Liver (tissue), 8 donors: ENCODE measurements at regions not wholly inside any gene's neighbourhood (a gene's known extent, or its start where the extent isn't known, plus 50 kb on each side); places are given as distances from the start of the nearest gene placed in this dataset.

ENCODE experiments used
- DNase-seq: peaks from one replicate; pipeline ENCODE4 v3.0.0-alpha.2; 2017; ENCODE audit warnings: low spot score
- H3K27ac ChIP-seq, 2 donors: one replicate each; pipeline ENCODE4 v1.7.0; 2013; ENCODE audit warnings: inconsistent platforms in 2 of 2, low read length in 2 of 2, control low read depth in 1 of 2, low read depth in 1 of 2, mild to moderate bottlenecking in 1 of 2
- H3K27me3 ChIP-seq, 4 donors: one replicate each; pipeline versions ENCODE4 v1.6.1 to v1.7.0; 2013; ENCODE audit warnings: low read length in 3 of 4, inconsistent platforms in 1 of 4, mild to moderate bottlenecking in 1 of 4, moderate library complexity in 1 of 4; ENCODE audit not compliant: control insufficient read depth in 4 of 4, insufficient read depth in 4 of 4
- H3K36me3 ChIP-seq, 4 donors: one replicate each; pipeline versions ENCODE4 v1.6.1 to v1.7.0; 2013; ENCODE audit warnings: low read length in 3 of 4, mild to moderate bottlenecking in 3 of 4, low read depth in 1 of 4, moderate library complexity in 1 of 4; ENCODE audit not compliant: control insufficient read depth in 4 of 4, insufficient read depth in 3 of 4
- H3K4me1 ChIP-seq, 4 donors: one replicate each; pipeline versions ENCODE4 v1.6.1 to v1.7.0; 2013; ENCODE audit warnings: low read length in 3 of 4, mild to moderate bottlenecking in 3 of 4, moderate library complexity in 1 of 4; ENCODE audit not compliant: control insufficient read depth in 4 of 4, insufficient read depth in 4 of 4
- H3K4me3 ChIP-seq, 3 donors: one replicate each; pipeline versions ENCODE4 v1.6.1 to v1.7.0; 2013; ENCODE audit warnings: low read length in 3 of 3, control low read depth in 1 of 3, low read depth in 1 of 3, mild to moderate bottlenecking in 1 of 3
- H3K9ac ChIP-seq, 2 donors: one replicate each; pipeline ENCODE4 v1.7.0; 2013; ENCODE audit warnings: low read length in 2 of 2, mild to moderate bottlenecking in 2 of 2, moderate library complexity in 2 of 2, control low read depth in 1 of 2, low read depth in 1 of 2
- H3K9me3 ChIP-seq, 4 donors: one replicate each; pipeline versions ENCODE4 v1.6.1 to v1.7.0; 2013; ENCODE audit warnings: low read length in 3 of 4; ENCODE audit not compliant: control insufficient read depth in 4 of 4
- EGR1 ChIP-seq, 2 donors: IDR thresholded peaks; 2 replicates each; pipeline ENCODE4 v1.6.1; 2016 to 2018; ENCODE audit warnings: antibody characterized with exemption in 2 of 2, low read depth in 2 of 2
- FOXA1 ChIP-seq: IDR thresholded peaks from 2 replicates; pipeline ENCODE4 v1.6.1; 2016; ENCODE audit warnings: antibody characterized with exemption
- FOXA2 ChIP-seq: IDR thresholded peaks from 2 replicates; pipeline ENCODE4 v1.6.1; 2016; ENCODE audit warnings: antibody characterized with exemption
- GABPA ChIP-seq, 2 donors: IDR thresholded peaks in 1 of 2; conservative IDR thresholded peaks in 1 of 2; 2 replicates each; pipeline ENCODE4 v1.6.1; 2016; ENCODE audit warnings: antibody characterized with exemption in 2 of 2, mild to moderate bottlenecking in 1 of 2, moderate library complexity in 1 of 2
- HNF4A ChIP-seq, 2 donors: conservative IDR thresholded peaks; 2 replicates each; pipeline ENCODE4 v1.6.1; 2016; ENCODE audit warnings: antibody characterized with exemption in 2 of 2, mild to moderate bottlenecking in 2 of 2
- HNF4G ChIP-seq: IDR thresholded peaks from 2 replicates; pipeline ENCODE4 v1.6.1; 2016; ENCODE audit warnings: antibody characterized with exemption
- JUND ChIP-seq, 2 donors: IDR thresholded peaks; 2 replicates each; pipeline ENCODE4 v1.6.1; 2016; ENCODE audit warnings: antibody characterized with exemption in 2 of 2
- NR2F2 ChIP-seq: IDR thresholded peaks from 2 replicates; pipeline ENCODE4 v1.6.1; 2016; ENCODE audit warnings: antibody characterized with exemption
- RAD21 ChIP-seq, 2 donors: IDR thresholded peaks; 2 replicates each; pipeline ENCODE4 v1.6.1; 2016; ENCODE audit warnings: antibody characterized with exemption in 2 of 2, mild to moderate bottlenecking in 2 of 2
- RXRA ChIP-seq, 2 donors: IDR thresholded peaks; 2 replicates each; pipeline ENCODE4 v1.6.1; 2017 to 2018; ENCODE audit warnings: antibody characterized with exemption in 2 of 2, mild to moderate bottlenecking in 1 of 2
- SP1 ChIP-seq: IDR thresholded peaks from 2 replicates; pipeline ENCODE4 v1.6.1; 2018; ENCODE audit warnings: antibody characterized with exemption, mild to moderate bottlenecking
- TAF1 ChIP-seq: conservative IDR thresholded peaks from 2 replicates; pipeline ENCODE4 v1.6.1; 2016; ENCODE audit warnings: antibody characterized with exemption, mild to moderate bottlenecking
- YY1 ChIP-seq: IDR thresholded peaks from 2 replicates; pipeline ENCODE4 v1.6.1; 2016; ENCODE audit warnings: antibody characterized with exemption, mild to moderate bottlenecking
- WGBS: extraction: QIAGEN DNeasy Blood & Tissue Kit; methylation state at CpG from one replicate; pipeline ENCODE4 v1.1.7; 2013; 5-methylcytosine and 5-hydroxymethylcytosine counted together
- TF ChIP-seq, protein P1 (sequence below): IDR thresholded peaks from 2 replicates; pipeline ENCODE4 v1.6.1; 2016; ENCODE audit warnings: antibody characterized with exemption
- TF ChIP-seq, protein P2 (sequence below): IDR thresholded peaks from 2 replicates; pipeline ENCODE4 v1.6.1; 2016; ENCODE audit warnings: antibody characterized with exemption
- TF ChIP-seq, protein P3 (sequence below): IDR thresholded peaks from 2 replicates; pipeline ENCODE4 v1.6.1; 2016; ENCODE audit warnings: antibody characterized with exemption, mild to moderate bottlenecking
- TF ChIP-seq, protein P4 (sequence below): fragments of 150-350 bp; IDR thresholded peaks from 2 replicates; pipeline ENCODE4 v1.5.1; 2017; ENCODE audit warnings: improper control_type of control experiment, low read depth, low read length; ENCODE audit not compliant: missing input control
- TF ChIP-seq, protein P5 (sequence below): IDR thresholded peaks from 2 replicates; pipeline ENCODE4 v1.6.1; 2016; ENCODE audit warnings: antibody characterized with exemption
- donor health status: healthy.
- donor health status: healthy.
- donor health status: healthy.
- donor health status: healthy.
- donor health status: healthy.

DNA sequence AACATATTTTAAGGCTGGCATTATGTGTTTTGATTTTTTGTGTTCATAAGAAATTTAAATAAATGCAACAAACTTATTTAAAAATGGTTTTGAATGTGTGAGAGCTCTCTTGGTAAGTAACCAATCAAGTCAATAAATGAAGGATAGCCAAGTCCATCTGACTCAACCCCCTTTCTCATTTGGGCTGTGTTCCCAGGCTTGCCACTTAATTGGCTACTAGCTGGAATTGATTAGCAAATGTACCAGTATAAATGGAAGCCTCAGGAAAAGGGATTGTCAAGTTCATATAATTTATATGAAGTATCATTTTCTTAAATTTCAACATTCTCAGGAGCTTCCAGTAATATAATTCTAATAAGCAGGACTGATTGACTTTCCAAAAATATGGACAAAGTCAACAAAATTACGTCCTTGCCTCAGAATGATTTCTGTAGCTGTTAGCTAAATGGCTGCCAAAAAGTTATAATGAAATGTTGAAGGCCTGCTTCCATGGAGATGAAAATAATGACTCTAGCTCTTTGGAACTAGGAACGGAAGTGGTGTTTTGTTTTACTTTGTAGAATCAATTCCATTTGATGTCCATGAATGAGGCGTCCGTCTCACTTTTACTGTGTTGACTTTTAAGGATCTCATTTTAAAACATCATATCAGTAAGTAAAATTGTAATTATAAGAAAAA, 614.9 kb downstream of the CDH26 start:
- H3K27ac ChIP-seq = no peak overlapping the region
- H3K36me3 ChIP-seq = no peaks in the 10 kb centered on the region
- DNase-seq = no peak
- peaks cover 0 to 5% (median 0%) of the 10 kb centered on the region in 4 donors for H3K27me3 ChIP-seq
- WGBS = 72% methylated on average over 4 of the region's 4 CpGs
- H3K9me3 ChIP-seq = peaks cover 0 to 3% (median under 1%) of the 10 kb centered on the region in 4 donors
- H3K9ac ChIP-seq = no peak overlapping the region
- no peaks in the 10 kb centered on the region for H3K4me1 ChIP-seq
- H3K4me3 ChIP-seq = no peak overlapping the region
- TF ChIP-seq YY1 = no peak
- TF ChIP-seq SP1 = no peak
- no peak for TF ChIP-seq HNF4G

DNA sequence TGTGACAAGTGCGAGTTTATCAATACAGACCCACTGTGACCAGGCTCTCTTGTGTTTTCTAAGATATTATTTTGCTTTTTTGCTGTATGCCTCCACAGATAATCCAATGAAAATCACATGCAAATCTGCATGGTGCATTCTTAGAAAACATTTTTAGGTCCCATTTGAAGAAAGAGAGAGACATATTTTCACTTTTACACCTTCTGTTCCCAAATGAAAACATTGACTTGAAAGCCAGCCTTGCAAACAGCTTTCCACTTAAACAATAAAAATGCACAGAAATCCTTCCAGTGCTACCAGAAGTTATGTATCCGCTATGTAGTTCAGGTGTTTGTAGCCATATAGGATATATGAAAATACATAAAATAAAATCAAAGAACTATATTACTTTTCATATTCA, 618.0 kb downstream of the CDH26 start:
- H3K4me3 ChIP-seq = no peak overlapping the region
- WGBS = 69% methylated on average over 2 of the region's 2 CpGs
- no peaks in the 10 kb centered on the region for H3K4me1 ChIP-seq
- H3K27me3 ChIP-seq = peaks cover 0 to 5% (median 0%) of the 10 kb centered on the region in 4 donors
- H3K9ac ChIP-seq = no peak overlapping the region
- no peak for TF ChIP-seq SP1
- TF ChIP-seq, protein P1, sequence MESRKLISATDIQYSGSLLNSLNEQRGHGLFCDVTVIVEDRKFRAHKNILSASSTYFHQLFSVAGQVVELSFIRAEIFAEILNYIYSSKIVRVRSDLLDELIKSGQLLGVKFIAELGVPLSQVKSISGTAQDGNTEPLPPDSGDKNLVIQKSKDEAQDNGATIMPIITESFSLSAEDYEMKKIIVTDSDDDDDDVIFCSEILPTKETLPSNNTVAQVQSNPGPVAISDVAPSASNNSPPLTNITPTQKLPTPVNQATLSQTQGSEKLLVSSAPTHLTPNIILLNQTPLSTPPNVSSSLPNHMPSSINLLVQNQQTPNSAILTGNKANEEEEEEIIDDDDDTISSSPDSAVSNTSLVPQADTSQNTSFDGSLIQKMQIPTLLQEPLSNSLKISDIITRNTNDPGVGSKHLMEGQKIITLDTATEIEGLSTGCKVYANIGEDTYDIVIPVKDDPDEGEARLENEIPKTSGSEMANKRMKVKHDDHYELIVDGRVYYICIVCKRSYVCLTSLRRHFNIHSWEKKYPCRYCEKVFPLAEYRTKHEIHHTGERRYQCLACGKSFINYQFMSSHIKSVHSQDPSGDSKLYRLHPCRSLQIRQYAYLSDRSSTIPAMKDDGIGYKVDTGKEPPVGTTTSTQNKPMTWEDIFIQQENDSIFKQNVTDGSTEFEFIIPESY = no peak
- TF ChIP-seq, protein P2, sequence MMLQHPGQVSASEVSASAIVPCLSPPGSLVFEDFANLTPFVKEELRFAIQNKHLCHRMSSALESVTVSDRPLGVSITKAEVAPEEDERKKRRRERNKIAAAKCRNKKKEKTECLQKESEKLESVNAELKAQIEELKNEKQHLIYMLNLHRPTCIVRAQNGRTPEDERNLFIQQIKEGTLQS = no peak
- no peak for TF ChIP-seq TAF1
- no peak for TF ChIP-seq YY1
- TF ChIP-seq FOXA2 = no peak
- H3K9me3 ChIP-seq = no peaks in the 10 kb centered on the region
- no peak for DNase-seq
- H3K36me3 ChIP-seq = no peaks in the 10 kb centered on the region
- H3K27ac ChIP-seq = no peak overlapping the region

DNA sequence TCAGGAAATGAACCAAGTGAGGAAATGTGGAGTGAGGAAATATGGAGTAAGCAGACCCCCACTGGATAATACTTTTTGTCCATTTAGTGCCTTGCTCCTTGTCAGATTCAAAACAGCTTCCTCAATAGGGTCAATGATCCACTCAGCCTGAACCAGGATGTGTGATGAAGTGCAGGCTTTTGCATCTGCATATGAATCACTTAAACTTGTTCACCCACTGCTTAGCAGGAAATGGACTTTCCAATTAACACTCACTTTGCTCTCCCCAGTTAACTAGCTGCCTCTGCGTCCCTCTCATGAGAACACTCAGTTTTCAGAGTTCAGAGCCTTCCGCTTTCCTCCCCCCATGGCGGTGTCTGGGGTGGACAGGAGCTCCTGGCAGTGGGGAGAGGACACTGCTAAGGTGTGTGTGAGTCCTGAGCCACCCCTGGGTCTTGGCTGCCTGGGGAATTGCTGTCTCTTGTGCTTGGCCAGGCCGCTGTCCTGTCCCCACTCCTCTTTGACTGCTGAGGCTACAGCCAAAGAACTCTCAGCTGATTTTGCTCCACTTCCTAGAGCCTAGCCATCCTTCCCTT, 621.8 kb downstream of the CDH26 start:
- H3K9me3 ChIP-seq = no peaks in the 10 kb centered on the region
- DNase-seq = no peak
- H3K9ac ChIP-seq = no peak overlapping the region
- WGBS = 65% methylated on average over 4 of the region's 4 CpGs
- no peaks in the 10 kb centered on the region for H3K4me1 ChIP-seq
- no peak overlapping the region for H3K4me3 ChIP-seq
- H3K36me3 ChIP-seq = no peaks in the 10 kb centered on the region
- peaks cover 0 to 6% (median 2%) of the 10 kb centered on the region in 4 donors for H3K27me3 ChIP-seq
- no peak overlapping the region for H3K27ac ChIP-seq
- TF ChIP-seq FOXA2 (no peak), NR2F2 (no peak), SP1 (no peak), GABPA (IDR thresholded peaks at IDR 0.05 in 1 of 2, conservative IDR thresholded peaks at IDR 0.05 in 1 of 2) (no peak), TAF1 (no peak), HNF4A (conservative IDR thresholded peaks at IDR 0.05) (no peak), FOXA1 (no peak), RXRA (IDR thresholded peaks at IDR 0.05) (no peak), JUND (IDR thresholded peaks at IDR 0.05) (no peak), RAD21 (IDR thresholded peaks at IDR 0.05) (no peak), YY1 (no peak), EGR1 (IDR thresholded peaks at IDR 0.05; ENCODE audit: low read depth in 2 of 2) (no peak)
- TF ChIP-seq, protein P3, sequence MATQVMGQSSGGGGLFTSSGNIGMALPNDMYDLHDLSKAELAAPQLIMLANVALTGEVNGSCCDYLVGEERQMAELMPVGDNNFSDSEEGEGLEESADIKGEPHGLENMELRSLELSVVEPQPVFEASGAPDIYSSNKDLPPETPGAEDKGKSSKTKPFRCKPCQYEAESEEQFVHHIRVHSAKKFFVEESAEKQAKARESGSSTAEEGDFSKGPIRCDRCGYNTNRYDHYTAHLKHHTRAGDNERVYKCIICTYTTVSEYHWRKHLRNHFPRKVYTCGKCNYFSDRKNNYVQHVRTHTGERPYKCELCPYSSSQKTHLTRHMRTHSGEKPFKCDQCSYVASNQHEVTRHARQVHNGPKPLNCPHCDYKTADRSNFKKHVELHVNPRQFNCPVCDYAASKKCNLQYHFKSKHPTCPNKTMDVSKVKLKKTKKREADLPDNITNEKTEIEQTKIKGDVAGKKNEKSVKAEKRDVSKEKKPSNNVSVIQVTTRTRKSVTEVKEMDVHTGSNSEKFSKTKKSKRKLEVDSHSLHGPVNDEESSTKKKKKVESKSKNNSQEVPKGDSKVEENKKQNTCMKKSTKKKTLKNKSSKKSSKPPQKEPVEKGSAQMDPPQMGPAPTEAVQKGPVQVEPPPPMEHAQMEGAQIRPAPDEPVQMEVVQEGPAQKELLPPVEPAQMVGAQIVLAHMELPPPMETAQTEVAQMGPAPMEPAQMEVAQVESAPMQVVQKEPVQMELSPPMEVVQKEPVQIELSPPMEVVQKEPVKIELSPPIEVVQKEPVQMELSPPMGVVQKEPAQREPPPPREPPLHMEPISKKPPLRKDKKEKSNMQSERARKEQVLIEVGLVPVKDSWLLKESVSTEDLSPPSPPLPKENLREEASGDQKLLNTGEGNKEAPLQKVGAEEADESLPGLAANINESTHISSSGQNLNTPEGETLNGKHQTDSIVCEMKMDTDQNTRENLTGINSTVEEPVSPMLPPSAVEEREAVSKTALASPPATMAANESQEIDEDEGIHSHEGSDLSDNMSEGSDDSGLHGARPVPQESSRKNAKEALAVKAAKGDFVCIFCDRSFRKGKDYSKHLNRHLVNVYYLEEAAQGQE = no peak
- TF ChIP-seq, protein P4, sequence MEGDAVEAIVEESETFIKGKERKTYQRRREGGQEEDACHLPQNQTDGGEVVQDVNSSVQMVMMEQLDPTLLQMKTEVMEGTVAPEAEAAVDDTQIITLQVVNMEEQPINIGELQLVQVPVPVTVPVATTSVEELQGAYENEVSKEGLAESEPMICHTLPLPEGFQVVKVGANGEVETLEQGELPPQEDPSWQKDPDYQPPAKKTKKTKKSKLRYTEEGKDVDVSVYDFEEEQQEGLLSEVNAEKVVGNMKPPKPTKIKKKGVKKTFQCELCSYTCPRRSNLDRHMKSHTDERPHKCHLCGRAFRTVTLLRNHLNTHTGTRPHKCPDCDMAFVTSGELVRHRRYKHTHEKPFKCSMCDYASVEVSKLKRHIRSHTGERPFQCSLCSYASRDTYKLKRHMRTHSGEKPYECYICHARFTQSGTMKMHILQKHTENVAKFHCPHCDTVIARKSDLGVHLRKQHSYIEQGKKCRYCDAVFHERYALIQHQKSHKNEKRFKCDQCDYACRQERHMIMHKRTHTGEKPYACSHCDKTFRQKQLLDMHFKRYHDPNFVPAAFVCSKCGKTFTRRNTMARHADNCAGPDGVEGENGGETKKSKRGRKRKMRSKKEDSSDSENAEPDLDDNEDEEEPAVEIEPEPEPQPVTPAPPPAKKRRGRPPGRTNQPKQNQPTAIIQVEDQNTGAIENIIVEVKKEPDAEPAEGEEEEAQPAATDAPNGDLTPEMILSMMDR = no peak
- TF ChIP-seq, protein P2 = no peak
- TF ChIP-seq, protein P5, sequence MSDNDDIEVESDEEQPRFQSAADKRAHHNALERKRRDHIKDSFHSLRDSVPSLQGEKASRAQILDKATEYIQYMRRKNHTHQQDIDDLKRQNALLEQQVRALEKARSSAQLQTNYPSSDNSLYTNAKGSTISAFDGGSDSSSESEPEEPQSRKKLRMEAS = no peak
